ENCODE measurements at regions not wholly inside any gene's neighbourhood (a gene's known extent, or its start where the extent isn't known, plus 50 kb on each side); places are given as distances from the start of the nearest gene placed in this dataset.

- no peak for TF ChIP-seq EZH2 (IDR thresholded peaks at IDR 0.05; ENCODE audit: borderline replicate concordance, low read length)
- TF ChIP-seq, protein P1, sequence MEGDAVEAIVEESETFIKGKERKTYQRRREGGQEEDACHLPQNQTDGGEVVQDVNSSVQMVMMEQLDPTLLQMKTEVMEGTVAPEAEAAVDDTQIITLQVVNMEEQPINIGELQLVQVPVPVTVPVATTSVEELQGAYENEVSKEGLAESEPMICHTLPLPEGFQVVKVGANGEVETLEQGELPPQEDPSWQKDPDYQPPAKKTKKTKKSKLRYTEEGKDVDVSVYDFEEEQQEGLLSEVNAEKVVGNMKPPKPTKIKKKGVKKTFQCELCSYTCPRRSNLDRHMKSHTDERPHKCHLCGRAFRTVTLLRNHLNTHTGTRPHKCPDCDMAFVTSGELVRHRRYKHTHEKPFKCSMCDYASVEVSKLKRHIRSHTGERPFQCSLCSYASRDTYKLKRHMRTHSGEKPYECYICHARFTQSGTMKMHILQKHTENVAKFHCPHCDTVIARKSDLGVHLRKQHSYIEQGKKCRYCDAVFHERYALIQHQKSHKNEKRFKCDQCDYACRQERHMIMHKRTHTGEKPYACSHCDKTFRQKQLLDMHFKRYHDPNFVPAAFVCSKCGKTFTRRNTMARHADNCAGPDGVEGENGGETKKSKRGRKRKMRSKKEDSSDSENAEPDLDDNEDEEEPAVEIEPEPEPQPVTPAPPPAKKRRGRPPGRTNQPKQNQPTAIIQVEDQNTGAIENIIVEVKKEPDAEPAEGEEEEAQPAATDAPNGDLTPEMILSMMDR (IDR thresholded peaks at IDR 0.05; ENCODE audit: low read length): no peak
Observed at GRCh38 chr1:17991996-17992395, 115.6 kb upstream of the IGSF21 start.

All from OCI-LY1 (cell line).